ENCODE measurements at regions not wholly inside any gene's neighbourhood (a gene's known extent, or its start where the extent isn't known, plus 50 kb on each side); places are given as distances from the start of the nearest gene placed in this dataset.

DNA sequence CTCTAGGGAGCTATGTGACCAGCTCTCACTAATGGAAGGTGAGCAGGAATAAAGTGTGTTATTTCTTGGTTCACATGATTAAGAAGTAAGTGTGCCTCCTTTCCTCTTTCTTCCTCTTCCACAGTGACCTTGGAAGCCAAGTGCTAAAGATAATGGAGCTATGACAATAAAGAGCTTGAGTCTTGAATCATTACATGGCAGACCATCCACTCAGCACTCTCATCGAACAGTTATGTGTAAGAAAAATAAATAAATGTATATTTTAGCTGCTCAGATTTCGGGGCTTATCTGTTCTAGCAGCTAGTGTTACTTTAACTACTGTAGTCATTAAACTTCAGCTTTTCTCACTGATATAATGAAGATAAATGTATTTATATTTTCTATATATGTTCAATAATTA is 72.9 kb downstream of the HDGFL1 start:
- no peaks in the 10 kb centered on the region for H4K20me1 ChIP-seq (ENCODE audit: insufficient read depth)
- TF ChIP-seq, protein P1, sequence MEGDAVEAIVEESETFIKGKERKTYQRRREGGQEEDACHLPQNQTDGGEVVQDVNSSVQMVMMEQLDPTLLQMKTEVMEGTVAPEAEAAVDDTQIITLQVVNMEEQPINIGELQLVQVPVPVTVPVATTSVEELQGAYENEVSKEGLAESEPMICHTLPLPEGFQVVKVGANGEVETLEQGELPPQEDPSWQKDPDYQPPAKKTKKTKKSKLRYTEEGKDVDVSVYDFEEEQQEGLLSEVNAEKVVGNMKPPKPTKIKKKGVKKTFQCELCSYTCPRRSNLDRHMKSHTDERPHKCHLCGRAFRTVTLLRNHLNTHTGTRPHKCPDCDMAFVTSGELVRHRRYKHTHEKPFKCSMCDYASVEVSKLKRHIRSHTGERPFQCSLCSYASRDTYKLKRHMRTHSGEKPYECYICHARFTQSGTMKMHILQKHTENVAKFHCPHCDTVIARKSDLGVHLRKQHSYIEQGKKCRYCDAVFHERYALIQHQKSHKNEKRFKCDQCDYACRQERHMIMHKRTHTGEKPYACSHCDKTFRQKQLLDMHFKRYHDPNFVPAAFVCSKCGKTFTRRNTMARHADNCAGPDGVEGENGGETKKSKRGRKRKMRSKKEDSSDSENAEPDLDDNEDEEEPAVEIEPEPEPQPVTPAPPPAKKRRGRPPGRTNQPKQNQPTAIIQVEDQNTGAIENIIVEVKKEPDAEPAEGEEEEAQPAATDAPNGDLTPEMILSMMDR (IDR thresholded peaks at IDR 0.05; ENCODE audit: poor library complexity, severe bottlenecking) = no peak
- TF ChIP-seq EP300 (conservative IDR thresholded peaks at IDR 0.05; ENCODE audit: poor library complexity, severe bottlenecking) (no peak), EZH2 (IDR thresholded peaks at IDR 0.05; ENCODE audit: borderline replicate concordance, insufficient read depth, low read length, poor library complexity, severe bottlenecking) (no peak), POLR2AphosphoS5 (IDR thresholded peaks at IDR 0.05) (no peak), SMC3 (conservative IDR thresholded peaks at IDR 0.05; ENCODE audit: poor library complexity) (no peak), RAD21 (conservative IDR thresholded peaks at IDR 0.05) (no peak), MXI1 (conservative IDR thresholded peaks at IDR 0.05; ENCODE audit: poor library complexity, severe bottlenecking) (no peak), TAF1 (IDR thresholded peaks at IDR 0.05; ENCODE audit: low read depth) (no peak)
- TF ChIP-seq, protein P2, sequence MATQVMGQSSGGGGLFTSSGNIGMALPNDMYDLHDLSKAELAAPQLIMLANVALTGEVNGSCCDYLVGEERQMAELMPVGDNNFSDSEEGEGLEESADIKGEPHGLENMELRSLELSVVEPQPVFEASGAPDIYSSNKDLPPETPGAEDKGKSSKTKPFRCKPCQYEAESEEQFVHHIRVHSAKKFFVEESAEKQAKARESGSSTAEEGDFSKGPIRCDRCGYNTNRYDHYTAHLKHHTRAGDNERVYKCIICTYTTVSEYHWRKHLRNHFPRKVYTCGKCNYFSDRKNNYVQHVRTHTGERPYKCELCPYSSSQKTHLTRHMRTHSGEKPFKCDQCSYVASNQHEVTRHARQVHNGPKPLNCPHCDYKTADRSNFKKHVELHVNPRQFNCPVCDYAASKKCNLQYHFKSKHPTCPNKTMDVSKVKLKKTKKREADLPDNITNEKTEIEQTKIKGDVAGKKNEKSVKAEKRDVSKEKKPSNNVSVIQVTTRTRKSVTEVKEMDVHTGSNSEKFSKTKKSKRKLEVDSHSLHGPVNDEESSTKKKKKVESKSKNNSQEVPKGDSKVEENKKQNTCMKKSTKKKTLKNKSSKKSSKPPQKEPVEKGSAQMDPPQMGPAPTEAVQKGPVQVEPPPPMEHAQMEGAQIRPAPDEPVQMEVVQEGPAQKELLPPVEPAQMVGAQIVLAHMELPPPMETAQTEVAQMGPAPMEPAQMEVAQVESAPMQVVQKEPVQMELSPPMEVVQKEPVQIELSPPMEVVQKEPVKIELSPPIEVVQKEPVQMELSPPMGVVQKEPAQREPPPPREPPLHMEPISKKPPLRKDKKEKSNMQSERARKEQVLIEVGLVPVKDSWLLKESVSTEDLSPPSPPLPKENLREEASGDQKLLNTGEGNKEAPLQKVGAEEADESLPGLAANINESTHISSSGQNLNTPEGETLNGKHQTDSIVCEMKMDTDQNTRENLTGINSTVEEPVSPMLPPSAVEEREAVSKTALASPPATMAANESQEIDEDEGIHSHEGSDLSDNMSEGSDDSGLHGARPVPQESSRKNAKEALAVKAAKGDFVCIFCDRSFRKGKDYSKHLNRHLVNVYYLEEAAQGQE (IDR thresholded peaks at IDR 0.05; ENCODE audit: borderline replicate concordance) = no peak
- no peak overlapping the region for H3K4me2 ChIP-seq (ENCODE audit: low read length)
- H3K27me3 ChIP-seq (ENCODE audit: insufficient read depth, low read depth, low read length) = no peaks in the 10 kb centered on the region
- no peak overlapping the region for H2AFZ ChIP-seq (ENCODE audit: low read depth, low read length)
- H3K9ac ChIP-seq (ENCODE audit: low read length) = no peak overlapping the region
- no peaks in the 10 kb centered on the region for H3K9me2 ChIP-seq (ENCODE audit: insufficient read depth, low read length)
- H3K79me2 ChIP-seq (replicated peaks; ENCODE audit: insufficient read depth, low read length) = no peaks in the 10 kb centered on the region
- H3K36me3 ChIP-seq (ENCODE audit: insufficient read depth, low read length) = no peaks in the 10 kb centered on the region
- no peak overlapping the region for H3K27ac ChIP-seq (ENCODE audit: low read length)
- no peak overlapping the region for H3K4me3 ChIP-seq (ENCODE audit: low read length)
- H3F3A ChIP-seq (ENCODE audit: insufficient read depth, low read length, poor library complexity, severe bottlenecking) = no peaks in the 10 kb centered on the region
- H3K9me3 ChIP-seq (ENCODE audit: low read length) = no peaks in the 10 kb centered on the region

DNA sequence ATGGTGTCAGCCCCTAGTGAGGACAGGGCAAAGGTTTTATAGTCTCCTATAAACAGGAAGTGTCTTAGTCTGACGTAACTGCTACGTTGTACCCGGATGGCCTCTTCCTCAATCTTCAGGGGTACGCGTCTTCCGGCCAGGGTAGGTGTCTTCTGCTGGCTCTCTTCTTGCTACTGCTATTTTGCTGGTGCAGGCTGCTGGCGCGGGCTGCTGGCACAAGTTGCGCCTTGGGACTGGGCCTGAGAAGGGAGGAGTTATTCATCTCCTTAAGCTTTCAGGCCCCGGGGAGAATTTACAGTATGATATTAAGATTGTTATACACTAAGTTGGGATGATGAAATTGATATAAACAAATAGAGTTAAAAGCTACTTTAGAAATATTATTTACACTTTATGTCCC is 74.4 kb downstream of the HDGFL1 start:
- H3K27me3 ChIP-seq (ENCODE audit: insufficient read depth, low read depth, low read length) = no peaks in the 10 kb centered on the region
- H3K9me2 ChIP-seq (ENCODE audit: insufficient read depth, low read length) = no peaks in the 10 kb centered on the region
- H4K20me1 ChIP-seq (ENCODE audit: insufficient read depth) = no peaks in the 10 kb centered on the region
- H3K79me2 ChIP-seq (replicated peaks; ENCODE audit: insufficient read depth, low read length) = no peaks in the 10 kb centered on the region
- no peaks in the 10 kb centered on the region for H3K9me3 ChIP-seq (ENCODE audit: low read length)
- H3K9ac ChIP-seq (ENCODE audit: low read length) = no peak overlapping the region
- no peaks in the 10 kb centered on the region for H3F3A ChIP-seq (ENCODE audit: insufficient read depth, low read length, poor library complexity, severe bottlenecking)
- H3K4me3 ChIP-seq (ENCODE audit: low read length) = no peak overlapping the region
- no peaks in the 10 kb centered on the region for H3K36me3 ChIP-seq (ENCODE audit: insufficient read depth, low read length)
- TF ChIP-seq MXI1 (conservative IDR thresholded peaks at IDR 0.05; ENCODE audit: poor library complexity, severe bottlenecking) (no peak), RAD21 (conservative IDR thresholded peaks at IDR 0.05) (no peak), SMC3 (conservative IDR thresholded peaks at IDR 0.05; ENCODE audit: poor library complexity) (no peak), EZH2 (IDR thresholded peaks at IDR 0.05; ENCODE audit: borderline replicate concordance, insufficient read depth, low read length, poor library complexity, severe bottlenecking) (no peak), TAF1 (IDR thresholded peaks at IDR 0.05; ENCODE audit: low read depth) (no peak), EP300 (conservative IDR thresholded peaks at IDR 0.05; ENCODE audit: poor library complexity, severe bottlenecking) (no peak), POLR2AphosphoS5 (IDR thresholded peaks at IDR 0.05) (no peak)
- TF ChIP-seq, protein P2 (IDR thresholded peaks at IDR 0.05; ENCODE audit: borderline replicate concordance) = no peak
- TF ChIP-seq, protein P1 (IDR thresholded peaks at IDR 0.05; ENCODE audit: poor library complexity, severe bottlenecking) = no peak
- H2AFZ ChIP-seq (ENCODE audit: low read depth, low read length) = no peak overlapping the region
- no peak overlapping the region for H3K27ac ChIP-seq (ENCODE audit: low read length)
- H3K4me2 ChIP-seq (ENCODE audit: low read length) = no peak overlapping the region

Data from neural cell (in vitro differentiated cells).